Body of pancreas (tissue), 4 donors: ENCODE measurements at regions not wholly inside any gene's neighbourhood (a gene's known extent, or its start where the extent isn't known, plus 50 kb on each side); places are given as distances from the start of the nearest gene placed in this dataset.

Experiments used
- ATAC-seq: fragments of 150-250 bp; one replicate; pipeline ENCODE4 v1.9.1; 2016
- DNase-seq, 4 donors: peaks; one replicate each; pipeline ENCODE4 v3.0.0-alpha.2; 2019
- H3K27ac ChIP-seq, 4 donors: fragments of 200-600 bp; sonication (generic); 1 replicate in 3 of 4; 2 replicates in 1 of 4; pipeline versions ENCODE4 v1.5.1 to v1.6.1; 2016 to 2019; ENCODE audit warnings: mild to moderate bottlenecking in 1 of 4, mixed read lengths in 1 of 4, moderate library complexity in 1 of 4
- H3K27me3 ChIP-seq, 2 donors: fragments of 200-600 bp; sonication (generic); one replicate each; pipeline ENCODE4 v1.6.0; 2016; ENCODE audit warnings: mild to moderate bottlenecking in 1 of 2
- H3K36me3 ChIP-seq, 2 donors: fragments of 200-600 bp; sonication (generic); replicated peaks in 1 of 2; 2 replicates each; pipeline ENCODE4 v1.5.1; 2016; ENCODE audit warnings: low read depth in 2 of 2; ENCODE audit not compliant: insufficient read depth in 1 of 2
- H3K4me1 ChIP-seq: fragments of 200-600 bp; sonication (generic); one replicate; pipeline ENCODE4 v1.6.0; 2016
- H3K4me3 ChIP-seq, 2 donors: fragments of 200-600 bp; sonication (generic); 1 replicate in 1 of 2; 2 replicates in 1 of 2; pipeline ENCODE4 v1.5.1; 2016 to 2019
- H3K9me3 ChIP-seq, 3 donors: fragments of 200-600 bp; sonication (generic); 1 replicate in 2 of 3; 2 replicates in 1 of 3; pipeline ENCODE4 v1.5.1; 2016
- CTCF ChIP-seq, 7 experiments: fragments of 450-650 bp in 4 of 7; fragments of 200-600 bp in 3 of 7; sonication (generic) in 3 of 7; IDR thresholded peaks; one replicate each; pipeline ENCODE4 v1.5.1; 2016 to 2019; ENCODE audit warnings: antibody characterized with exemption in 7 of 7
- POLR2A ChIP-seq, 3 donors: fragments of 450-650 bp; IDR thresholded peaks; one replicate each; pipeline ENCODE4 v1.6.1; 2016; ENCODE audit warnings: antibody characterized with exemption in 3 of 3, mild to moderate bottlenecking in 2 of 3
- WGBS, 2 donors: methylation state at CpG; one replicate each; pipeline ENCODE4 v1.1.5; 2017; 5-methylcytosine and 5-hydroxymethylcytosine counted together
- intact Hi-C: fragments of 100-400 bp; cut with DNase I; formaldehyde crosslinking; loops from one replicate; pipeline ENCODE4 v1.15.1; 2023

- no peak overlapping the region for H3K4me3 ChIP-seq
- TF ChIP-seq POLR2A (IDR thresholded peaks at IDR 0.05) (no peak), CTCF (IDR thresholded peaks at IDR 0.05) (no peak)
- intact Hi-C loops: no loop called here
- no peaks in the 10 kb centered on the region for H3K36me3 ChIP-seq
- DNase-seq (no peak), ATAC-seq (no peak)
- peak overlapping the region in 1 of 4 donors; percentile 28 for H3K27ac ChIP-seq
- H3K27me3 ChIP-seq: no peaks in the 10 kb centered on the region
- 47 to 59% methylated on average over 3 to 17 of the region's 17 CpGs for WGBS, 2 donors
- H3K9me3 ChIP-seq: no peaks in the 10 kb centered on the region
- H3K4me1 ChIP-seq: peaks cover 6% of the 10 kb centered on the region
Observed at GRCh38 chr22:44596396-44597125, 98.5 kb upstream of the RTL6 start.

GRCh38 chr22:44595841-44596341 lies 97.9 kb upstream of the RTL6 start:
- Histone ChIP-seq H3K36me3 (no peaks in the 10 kb centered on the region), H3K9me3 (no peaks in the 10 kb centered on the region), H3K27ac (peak overlapping the region in 1 of 4 donors; percentile 12), H3K4me1 (peaks cover 6% of the 10 kb centered on the region), H3K4me3 (no peak overlapping the region), H3K27me3 (no peaks in the 10 kb centered on the region)
- no peak for TF ChIP-seq POLR2A (IDR thresholded peaks at IDR 0.05)
- TF ChIP-seq CTCF (IDR thresholded peaks at IDR 0.05): no peak
- DNase-seq (peak in 3 of 4 donors; percentile 27 to 45 (median 34)), ATAC-seq (peak; percentile 36)
- WGBS, 2 donors: 13 to 47% methylated on average over 16 to 21 of the region's 21 CpGs
- intact Hi-C loops: no loop called here

- intact Hi-C loops: no loop called here
- no peak for ATAC-seq
- TF ChIP-seq POLR2A (IDR thresholded peaks at IDR 0.05) (no peak), CTCF (IDR thresholded peaks at IDR 0.05) (no peak)
- no peaks in the 10 kb centered on the region for H3K27me3 ChIP-seq
- 34 to 38% methylated on average over 11 of the region's 11 CpGs for WGBS, 2 donors
- H3K36me3 ChIP-seq: no peaks in the 10 kb centered on the region
- H3K9me3 ChIP-seq: no peaks in the 10 kb centered on the region
- no peak overlapping the region for H3K4me3 ChIP-seq
- no peak overlapping the region for H3K27ac ChIP-seq
- no peak for DNase-seq
- peaks cover 6% of the 10 kb centered on the region for H3K4me1 ChIP-seq
Observed at GRCh38 chr22:44594951-44595350, 96.9 kb upstream of the RTL6 start.

GRCh38 chr22:44592824-44593148 lies 94.8 kb upstream of the RTL6 start:
- Histone ChIP-seq H3K36me3 (no peaks in the 10 kb centered on the region), H3K27me3 (no peaks in the 10 kb centered on the region), H3K9me3 (no peaks in the 10 kb centered on the region), H3K4me3 (no peak overlapping the region), H3K27ac (no peak overlapping the region), H3K4me1 (peaks cover 6% of the 10 kb centered on the region)
- intact Hi-C loops: no loop called here
- WGBS, 2 donors: 43 to 54% methylated on average over 5 of the region's 5 CpGs
- no peak for ATAC-seq
- DNase-seq: no peak
- TF ChIP-seq CTCF (IDR thresholded peaks at IDR 0.05) (no peak), POLR2A (IDR thresholded peaks at IDR 0.05) (no peak)
